GM21381 (cell line): ENCODE measurements at regions not wholly inside any gene's neighbourhood (a gene's known extent, or its start where the extent isn't known, plus 50 kb on each side); places are given as distances from the start of the nearest gene placed in this dataset.
"Not testable (repeated sequence)": the region's sequence is repeated elsewhere in the genome, so short reads cannot be mapped to it uniquely, and the experiment has no call there.

Experiments
- ATAC-seq: cut with Tn5 transposase; IDR thresholded peaks from one replicate; pipeline ENCODE4 v1.9.1; 2021; ENCODE audit warnings: mild to moderate bottlenecking, moderate library complexity; ENCODE audit not compliant: unreplicated experiment

DNA sequence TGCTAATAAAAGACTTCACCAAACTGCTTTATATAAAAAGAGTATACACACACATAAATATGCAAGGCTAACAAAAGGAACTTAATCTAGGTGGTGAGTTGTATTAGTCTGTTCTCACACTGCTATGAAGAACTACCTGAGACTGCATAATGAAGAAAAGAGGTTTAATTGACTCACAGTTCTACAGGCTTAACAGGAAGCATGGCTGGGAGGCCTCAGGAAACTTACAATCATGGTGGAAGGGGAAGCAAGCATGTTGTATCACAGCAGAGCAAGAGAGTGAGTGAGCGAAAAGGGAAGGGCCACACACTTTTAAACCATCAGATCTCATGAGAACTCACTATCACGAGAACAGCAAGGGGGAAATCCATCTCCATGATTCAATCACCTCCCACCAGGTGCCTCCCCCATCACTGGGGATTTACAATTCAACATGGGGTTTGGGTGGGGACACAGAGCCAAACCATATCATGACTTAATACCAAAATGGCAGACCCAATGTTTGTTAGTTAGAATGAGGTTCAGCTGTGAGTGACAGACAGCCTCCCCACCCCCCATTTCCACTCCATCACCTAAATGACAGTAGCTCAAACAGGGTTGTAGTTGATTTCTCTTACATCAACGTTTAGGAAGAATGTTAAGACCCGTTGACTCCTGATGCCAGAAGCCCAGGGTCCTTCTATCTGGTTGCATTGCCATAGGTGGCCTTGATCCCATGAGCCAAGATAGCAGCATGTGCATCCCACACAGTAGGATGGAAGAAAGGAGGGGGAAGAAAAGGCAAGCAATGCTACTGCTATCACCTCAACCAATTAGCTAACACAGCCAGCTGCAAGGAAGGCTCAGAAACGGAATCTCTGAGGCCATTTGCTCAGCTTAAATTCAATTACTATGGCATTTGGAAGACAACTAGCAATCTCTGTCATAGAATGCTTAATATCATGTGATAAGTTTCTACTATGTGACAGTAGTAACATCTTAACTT, 77.0 kb downstream of the CCDC71L start:
- ATAC-seq, result no peak

DNA sequence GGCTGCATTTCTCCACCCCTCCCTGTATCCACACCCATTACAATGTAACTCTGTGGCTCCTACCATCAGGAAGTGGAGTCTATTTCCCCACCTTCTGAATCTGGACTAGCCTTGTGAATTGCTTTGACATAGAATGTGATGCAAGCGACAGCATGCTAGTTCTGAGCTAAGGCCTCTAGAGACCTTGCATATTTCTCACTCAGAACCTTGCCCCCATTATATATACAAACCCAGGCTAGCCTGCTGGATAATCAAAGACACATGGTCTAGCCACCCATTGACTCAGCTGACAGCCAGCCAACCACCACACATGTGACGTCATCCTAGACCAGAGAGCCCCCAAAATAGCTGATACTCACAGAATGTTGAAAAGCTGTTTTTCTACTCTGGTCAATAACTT, 77.9 kb downstream of the CCDC71L start:
- ATAC-seq, result no peak

DNA sequence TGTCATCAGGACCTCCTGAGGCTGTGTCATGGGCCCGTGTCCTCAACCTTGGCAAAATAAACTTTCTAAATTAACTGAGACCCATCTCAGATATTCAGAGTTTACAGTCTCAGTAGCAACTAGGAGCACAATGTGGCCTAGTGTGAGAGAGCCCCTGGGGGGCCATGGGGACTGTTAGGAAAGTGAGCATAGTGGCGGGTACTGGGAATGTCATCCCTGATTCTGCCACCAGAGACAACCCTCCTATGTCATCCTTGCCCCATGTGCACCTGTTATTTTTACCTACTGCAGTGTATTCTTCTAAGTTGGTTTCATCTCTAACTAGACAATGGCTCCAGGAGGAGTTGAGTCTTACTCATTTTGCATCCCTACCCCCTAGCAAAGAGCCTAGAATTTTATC, 78.6 kb downstream of the CCDC71L start:
- no peak for ATAC-seq

DNA sequence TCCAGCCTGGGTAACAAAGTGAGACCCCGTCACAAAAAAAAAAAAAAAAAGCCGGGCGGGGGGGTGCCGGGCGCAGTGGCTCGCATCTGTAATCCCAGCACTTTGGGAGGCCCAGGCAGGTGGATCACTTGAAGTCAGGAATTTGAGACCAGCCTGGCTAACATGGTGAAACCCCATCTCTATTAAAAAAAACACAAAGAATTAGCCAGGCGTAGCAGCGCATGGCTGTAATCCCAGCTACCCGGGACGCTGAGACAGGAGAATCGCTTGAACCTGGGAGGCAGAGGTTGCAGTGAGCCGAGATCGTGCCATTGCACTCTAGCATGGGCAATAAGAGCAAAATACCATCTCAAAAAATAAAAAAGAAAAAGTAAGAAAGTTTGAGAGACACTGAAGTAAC, 81.9 kb downstream of the CCDC71L start:
- not testable (repeated sequence) for ATAC-seq

DNA sequence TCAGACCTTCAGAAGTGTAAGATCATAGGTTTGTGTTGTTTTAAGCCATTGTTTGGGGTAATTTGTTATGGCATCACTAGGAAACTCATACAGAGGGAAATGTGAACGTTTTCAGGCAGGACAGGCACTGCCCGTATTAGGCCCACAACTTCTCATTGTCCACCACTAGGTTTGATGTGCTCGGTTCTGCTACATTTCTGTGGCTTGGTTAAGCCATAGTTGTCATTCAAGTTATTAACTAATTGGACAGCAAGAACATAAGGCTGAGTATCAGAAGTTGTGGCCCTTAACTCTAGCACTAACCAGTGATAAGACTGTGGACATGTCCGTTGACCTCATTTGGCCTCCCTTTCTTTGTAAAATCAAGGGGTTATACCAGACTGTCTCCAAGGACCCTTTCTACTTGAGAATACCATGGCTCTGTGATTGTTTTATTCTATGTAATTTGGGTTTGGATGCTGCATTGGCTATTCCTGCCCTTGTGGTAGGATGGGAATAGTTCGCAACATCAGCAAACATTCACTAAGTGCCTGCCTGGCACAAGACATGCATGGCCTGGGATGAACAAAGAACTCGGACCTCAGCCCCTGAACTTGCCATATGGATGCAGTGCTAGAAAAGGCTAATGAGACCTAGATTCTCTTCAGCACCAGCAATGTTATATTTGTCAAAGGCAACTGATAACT, 85.7 kb downstream of the CCDC71L start:
- no peak for ATAC-seq

DNA sequence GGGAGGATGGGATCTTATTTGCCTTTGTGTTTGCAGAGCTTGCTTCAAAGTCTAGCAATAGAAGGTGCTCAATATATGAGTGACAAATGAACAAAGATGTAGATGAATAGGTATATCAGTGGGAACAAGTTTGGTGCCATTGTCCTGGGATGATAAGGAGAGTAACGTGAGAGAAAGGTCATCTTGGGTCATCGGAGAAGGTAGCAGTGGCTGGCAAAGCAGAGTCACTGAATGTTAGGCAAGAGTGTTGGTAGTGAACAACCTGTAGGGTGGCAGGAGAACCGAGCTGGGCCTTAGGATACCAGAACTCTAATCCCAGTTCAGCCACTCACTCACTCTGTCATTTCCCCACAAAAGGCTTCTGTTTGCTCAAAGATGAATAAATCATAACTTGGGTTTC, 87.2 kb downstream of the CCDC71L start:
- ATAC-seq, result no peak

DNA sequence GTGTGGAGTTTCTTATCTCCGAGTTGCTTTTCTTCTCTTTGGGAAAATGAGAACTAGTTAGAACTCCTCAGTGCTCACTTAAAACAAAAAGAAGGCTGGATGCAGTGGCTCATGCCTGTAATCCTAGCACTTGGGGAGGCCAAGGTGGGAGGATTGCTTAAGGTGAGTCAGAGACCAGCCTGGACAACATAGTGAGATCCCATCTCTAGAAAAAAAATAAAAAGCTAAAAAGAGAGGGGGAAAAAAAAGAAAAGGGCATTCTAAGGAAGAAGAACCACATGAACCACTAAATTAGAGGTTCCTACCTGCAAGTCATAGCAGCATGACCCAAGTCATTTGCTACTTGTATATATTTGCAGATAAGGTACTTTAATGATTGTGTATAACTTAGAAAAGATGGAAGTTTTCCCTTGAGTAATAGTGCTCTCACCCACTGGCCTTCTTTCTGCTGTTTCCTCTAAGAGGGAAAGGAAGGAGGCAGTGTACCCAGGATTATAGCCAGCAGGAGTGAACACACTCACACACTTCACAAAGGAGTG, 87.8 kb downstream of the CCDC71L start:
- ATAC-seq, result no peak

DNA sequence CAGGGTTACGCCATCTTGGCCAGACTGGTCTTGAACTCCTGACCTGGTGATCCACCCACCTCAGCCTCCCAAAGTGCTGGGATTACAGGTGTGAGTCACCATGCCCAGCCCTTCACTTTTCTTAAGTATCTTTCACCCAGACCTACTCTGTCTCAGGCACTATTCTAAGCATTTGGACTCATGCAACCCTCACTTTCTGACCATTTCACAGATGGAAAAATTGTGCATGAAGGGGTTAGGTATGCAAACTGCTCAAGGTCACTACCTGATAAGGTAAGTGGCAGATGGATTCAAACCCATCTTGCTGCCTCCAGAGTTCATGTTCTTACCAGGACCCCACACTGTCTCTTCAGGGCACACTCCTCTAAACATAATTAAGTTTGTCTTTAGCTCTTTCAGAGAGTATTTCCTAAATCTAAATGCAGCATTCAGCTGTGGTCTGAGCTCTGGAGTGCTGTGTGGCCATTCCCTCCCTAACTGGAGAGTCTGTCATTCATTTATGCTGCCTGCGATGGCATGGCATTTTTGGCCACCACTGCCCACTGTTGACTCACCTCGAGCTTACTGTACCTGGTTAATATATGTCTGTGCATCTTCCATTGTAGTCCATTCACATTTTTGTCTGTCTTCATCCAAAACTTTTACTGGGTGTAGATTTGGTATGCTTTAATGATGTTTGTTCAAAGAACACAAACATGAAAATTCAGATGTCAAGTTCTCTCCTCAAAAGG, 88.4 kb downstream of the CCDC71L start:
- no peak for ATAC-seq

DNA sequence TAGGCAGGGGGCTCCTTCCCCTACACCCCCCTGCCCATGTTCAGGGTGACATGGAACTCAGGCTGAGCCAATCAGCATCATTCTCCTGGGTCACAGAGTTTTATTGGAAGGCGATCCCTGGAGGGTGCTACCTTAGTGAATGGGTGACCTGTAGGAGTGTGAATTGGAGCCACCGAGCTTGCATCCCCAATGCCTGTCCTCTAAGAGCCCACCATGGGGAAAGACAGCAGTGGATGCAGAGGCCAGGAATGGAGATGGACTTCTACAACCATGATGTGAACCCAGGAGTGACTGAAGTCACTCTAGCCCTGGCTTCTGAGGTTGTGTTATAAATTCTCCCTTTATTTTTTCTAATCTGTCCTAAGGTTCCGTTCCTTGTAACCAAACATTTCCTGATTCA, 89.4 kb downstream of the CCDC71L start:
- ATAC-seq, result no peak

DNA sequence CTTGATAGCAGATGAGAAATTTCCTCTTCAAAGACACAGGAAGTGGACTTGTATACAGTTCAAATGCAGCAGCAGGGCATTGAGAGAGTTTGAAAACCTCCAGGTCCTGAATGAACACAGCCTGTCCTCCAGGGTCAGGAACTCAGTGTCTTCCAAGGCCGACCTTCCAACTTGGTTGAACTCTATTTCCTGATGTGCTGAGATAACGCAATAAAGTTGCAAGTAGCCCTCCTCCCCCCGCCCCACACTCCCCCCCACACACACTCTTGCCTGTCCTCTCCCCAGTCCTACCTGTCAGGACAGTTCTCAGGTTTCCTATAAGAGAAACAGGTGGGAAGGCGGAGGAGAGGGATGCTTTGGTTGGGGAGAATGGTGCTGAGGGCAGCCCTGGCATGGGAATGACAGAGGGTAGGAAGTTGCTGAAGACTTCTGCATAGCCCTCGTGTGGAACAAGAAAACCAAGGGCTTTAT, 90.0 kb downstream of the CCDC71L start:
- no peak for ATAC-seq

DNA sequence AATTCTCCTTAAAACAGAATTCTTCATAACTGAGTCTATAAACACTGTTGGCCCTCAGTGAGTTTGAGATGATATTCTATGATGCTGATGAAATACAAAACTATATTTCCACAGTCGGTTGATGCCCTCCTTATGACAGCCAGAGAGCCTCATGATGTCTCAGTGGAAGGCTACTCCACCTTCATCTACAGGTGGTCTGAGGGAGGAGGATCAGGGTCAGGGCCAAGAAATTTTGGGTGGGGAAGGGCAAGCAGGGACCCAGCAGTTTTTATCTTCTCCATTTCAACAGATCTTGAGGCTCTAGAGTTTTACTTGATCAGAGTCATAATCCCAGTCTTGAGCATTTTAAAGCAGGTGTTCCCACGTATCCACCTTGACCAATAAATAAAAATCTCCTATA, 90.8 kb downstream of the CCDC71L start:
- no peak for ATAC-seq

DNA sequence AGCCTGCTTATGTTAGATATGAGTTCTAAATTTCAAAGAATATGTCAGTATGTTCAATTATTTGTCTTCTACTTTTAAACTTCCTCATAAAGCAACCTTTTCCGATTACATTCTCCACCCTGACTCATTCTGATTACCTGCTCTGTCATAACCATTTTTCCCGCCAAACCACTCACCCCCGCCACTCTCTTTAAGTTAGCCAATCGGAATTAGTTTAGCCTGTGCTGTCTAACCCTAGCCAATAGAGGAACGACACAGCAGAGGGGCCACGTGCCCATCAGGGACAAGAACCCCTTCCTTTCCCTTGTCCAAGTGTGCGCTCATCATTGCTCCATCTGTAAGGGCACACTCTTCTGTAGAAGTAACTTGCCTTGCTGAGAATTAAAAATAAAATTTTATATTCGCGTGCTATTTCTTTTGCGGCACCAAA, 91.4 kb downstream of the CCDC71L start:
- ATAC-seq, result no peak

DNA sequence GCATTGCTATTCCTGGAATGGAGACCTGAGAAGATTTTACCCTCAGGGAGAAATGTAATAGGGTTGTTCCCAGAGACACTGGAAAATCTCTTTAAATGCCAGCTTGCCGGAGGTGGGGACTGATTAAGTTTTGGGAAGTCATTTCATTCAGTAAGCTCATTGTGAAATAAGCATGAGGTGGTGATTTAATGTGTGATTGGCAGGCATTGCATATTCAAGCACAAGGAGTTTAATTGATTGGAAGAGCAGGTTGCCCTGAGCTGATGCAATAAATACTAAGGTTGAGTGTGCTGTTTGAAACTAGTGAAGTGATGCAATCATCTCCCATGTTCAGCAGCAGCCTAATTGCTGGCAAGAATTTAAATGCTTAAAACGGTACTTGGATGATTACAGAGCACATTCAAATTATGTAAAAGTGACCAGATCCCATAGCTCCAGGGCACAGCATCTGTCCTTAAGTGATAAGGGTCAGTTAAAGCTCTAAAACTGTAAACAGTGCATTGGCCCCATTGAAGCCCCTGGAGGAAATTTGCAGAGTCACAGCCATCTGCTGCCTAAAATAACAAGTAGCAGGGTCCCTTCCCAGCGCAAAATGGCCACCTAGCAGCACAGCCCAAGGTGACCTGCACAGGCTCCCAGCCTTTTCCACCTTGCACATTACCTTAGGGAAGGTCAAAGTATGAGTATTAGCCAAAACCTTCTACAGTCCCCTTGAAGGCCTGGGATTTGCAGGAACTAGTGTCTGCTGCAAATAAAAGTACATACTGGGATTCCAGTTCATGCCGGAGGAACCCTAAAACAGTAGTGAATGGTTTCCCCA, 92.1 kb downstream of the CCDC71L start:
- ATAC-seq, result no peak

DNA sequence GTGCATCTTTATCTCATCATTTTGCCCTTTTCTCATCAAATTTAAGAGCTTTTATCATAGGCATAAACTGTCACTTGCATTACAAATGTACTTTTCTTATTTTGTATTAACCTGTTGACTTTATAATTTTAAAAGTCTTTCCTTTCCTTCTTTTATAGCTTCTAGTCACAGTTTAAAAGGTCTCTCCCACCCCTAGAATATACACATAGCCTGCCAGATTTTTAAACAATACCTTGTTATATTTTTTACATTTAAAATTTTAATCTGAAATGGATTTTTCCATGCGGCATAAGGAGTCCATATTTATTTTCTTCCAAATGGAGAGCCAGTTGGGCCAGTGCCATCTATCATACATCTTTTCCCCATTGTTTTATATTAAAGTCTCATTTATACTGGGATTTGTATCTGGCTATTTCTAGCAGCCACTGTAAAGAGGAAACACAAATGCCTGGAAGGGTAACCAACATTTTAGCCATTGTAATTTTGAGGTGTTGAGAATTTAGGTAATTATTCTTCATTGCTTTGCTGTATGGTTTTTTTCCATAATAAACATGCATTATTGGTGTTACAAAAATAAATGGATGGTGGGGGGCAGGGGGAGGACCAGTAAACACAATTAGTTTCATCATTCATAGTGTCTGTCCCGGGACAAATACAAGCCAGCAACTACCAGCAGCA, 92.8 kb downstream of the CCDC71L start:
- ATAC-seq, result no peak

DNA sequence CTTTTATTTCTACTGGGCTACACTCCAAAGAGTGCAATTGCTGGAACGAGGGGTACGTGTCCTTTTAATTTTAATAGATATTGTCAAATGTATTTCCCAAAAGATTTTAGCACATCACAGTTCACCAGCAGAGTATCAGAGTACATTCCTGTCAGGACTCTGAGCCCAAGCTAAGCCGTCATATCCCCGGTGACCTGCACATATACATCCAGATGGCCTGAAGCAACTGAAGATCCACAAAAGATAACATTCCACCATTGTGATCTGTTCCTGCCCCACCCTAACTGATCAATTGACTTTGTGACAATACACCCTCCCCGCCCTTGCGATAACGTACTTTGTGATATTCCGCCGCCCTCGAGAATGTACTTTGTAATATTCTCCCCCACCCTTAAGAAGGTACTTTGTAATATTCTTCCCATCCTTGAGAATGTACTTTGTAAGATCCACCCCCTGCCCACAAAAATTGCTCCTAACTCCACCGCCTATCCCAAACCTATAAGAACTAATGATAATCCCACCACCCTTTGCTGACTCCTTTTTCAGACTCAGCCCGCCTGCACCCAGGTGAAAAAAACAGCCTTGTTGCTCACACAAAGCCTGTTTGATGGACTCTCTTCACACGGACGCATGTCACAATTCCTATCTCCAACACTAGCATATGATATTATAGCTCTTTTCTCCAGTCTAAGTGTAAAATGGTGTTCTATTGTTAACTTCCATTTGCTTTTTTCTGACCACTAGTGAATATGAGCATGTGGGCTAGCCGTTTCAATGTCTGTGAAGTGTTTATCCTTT, 93.6 kb downstream of the CCDC71L start:
- ATAC-seq, result not testable (repeated sequence)

DNA sequence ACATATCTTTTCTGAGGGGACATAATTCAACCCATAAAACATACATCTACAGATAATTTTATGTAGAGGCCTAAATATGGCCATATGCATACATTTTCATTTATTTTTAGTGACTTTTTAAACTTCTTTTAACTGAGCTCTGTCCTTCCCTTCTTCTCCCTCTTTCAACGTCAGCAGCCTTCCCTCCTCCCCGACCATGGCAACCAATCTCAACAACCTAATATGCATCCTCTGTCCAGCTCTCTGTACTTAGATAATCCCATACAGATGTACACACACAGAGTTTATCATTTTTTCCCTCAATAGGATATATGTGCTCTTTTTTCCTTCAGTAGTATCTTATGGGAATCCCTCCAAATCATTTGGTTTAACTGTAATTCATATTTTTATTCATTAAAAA, 94.3 kb downstream of the CCDC71L start:
- ATAC-seq, result no peak

DNA sequence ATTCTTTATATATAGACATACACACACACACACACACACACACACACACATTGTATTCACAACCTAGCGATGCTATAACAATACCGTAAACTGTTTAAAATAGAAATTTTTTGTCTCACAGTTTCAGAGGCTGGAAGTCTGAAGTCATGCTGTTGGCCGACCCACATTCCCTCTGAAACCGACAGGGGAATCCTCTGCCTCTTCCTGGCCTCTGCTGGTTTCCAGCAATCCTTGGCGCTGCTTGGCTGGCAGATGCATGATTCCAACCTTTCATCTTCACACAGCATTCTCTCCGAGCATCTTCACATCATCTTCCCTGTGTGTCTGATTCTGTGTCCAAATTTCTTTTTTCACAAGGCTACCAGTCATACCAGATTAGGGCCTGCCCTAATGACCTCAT, 94.8 kb downstream of the CCDC71L start:
- no peak for ATAC-seq

DNA sequence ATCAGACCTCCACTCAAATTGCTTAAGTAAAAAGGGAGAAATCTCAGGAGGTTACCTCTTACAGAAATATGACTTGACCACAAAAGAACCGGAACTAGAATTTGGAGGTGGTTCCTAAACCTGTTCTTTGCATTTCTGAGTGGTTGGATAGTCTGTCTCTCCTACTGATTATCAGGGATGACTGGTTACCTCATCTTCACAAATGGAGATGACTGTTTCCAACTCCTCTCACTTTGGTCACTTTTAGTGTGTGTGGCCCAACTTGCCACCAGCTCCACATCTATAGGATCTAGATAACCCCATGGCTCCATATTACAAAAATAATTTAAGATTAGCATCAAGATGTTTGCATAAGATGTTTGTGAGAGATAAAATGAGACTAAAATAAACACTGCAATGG, 95.5 kb downstream of the CCDC71L start:
- ATAC-seq, result no peak
